HepG2 (cell line): ENCODE measurements at regions not wholly inside any gene's neighbourhood (a gene's known extent, or its start where the extent isn't known, plus 50 kb on each side); places are given as distances from the start of the nearest gene placed in this dataset.

ENCODE experiments used
- ATAC-seq: fragments of 200-7000 bp; cut with Tn5 transposase; 3 replicates; pipeline ENCODE4 v1.9.1; 2020; ENCODE audit warnings: mild to moderate bottlenecking, moderate library complexity
- BruUV-seq: library from RNA; stranded (reverse); fragments of 400-500 nt; replicated peaks from 2 replicates; lab custom pipeline; 2021; lab: Mats Ljungman, UMichigan
- CTCF ChIA-PET: fragments of 300-600 bp; formaldehyde crosslinking; extraction: SDS; loops from one replicate; lab custom pipeline; 2021; ENCODE audit warnings: low total read pairs, inconsistent platforms, low intra/inter-chr PET ratio; lab: Yijun Ruan, JAX
- POLR2A ChIA-PET: fragments of 350-600 bp; sonication (Branson Sonifier 250); formaldehyde crosslinking; loops from one replicate; lab custom pipeline; 2020; ENCODE audit warnings: antibody characterized with exemption, inconsistent platforms; lab: Yijun Ruan, JAX
- DNase-seq: peaks from one replicate; pipeline ENCODE4 v3.0.0-alpha.2; 2015; ENCODE audit warnings: low spot score
- FAIRE-seq: peaks from 3 replicates; lab custom pipeline; 2011; peaks lifted over from hg19 to GRCh38; lab: Jason Lieb, UNC
- H2AFZ ChIP-seq: one replicate; pipeline ENCODE4 v1.6.1; 2011; ENCODE audit warnings: low read length, inconsistent platforms
- H3K27ac ChIP-seq: fragments of 300-600 bp; 3 replicates; pipeline ENCODE4 v1.8.0; 2011; ENCODE audit warnings: mixed run types, mild to moderate bottlenecking, mixed read lengths, low read length, inconsistent platforms; ENCODE audit not compliant: insufficient read depth; ENCODE audit errors: extremely low read length
- H3K27me3 ChIP-seq, 2 experiments: fragments of 200-600 bp in 1 of 2; 2 replicates in 1 of 2; 3 replicates in 1 of 2; pipeline versions ENCODE4 v1.6.0 to v1.8.0; 2011; ENCODE audit warnings: low read length in 2 of 2, mild to moderate bottlenecking in 2 of 2, moderate library complexity in 2 of 2, inconsistent platforms in 1 of 2; ENCODE audit not compliant: insufficient read depth in 2 of 2, control insufficient read depth in 1 of 2
- H3K36me3 ChIP-seq, 2 experiments: fragments of 200-600 bp in 1 of 2; replicated peaks in 1 of 2; 2 replicates in 1 of 2; 3 replicates in 1 of 2; pipeline versions ENCODE4 v1.5.1 to v1.8.0; 2011; ENCODE audit warnings: low read length in 2 of 2, inconsistent platforms in 1 of 2; ENCODE audit not compliant: insufficient read depth in 2 of 2, control insufficient read depth in 1 of 2
- H3K4me1 ChIP-seq: 2 replicates; pipeline ENCODE4 v1.5.1; 2012; ENCODE audit warnings: low read length, inconsistent platforms; ENCODE audit not compliant: insufficient read depth
- H3K4me2 ChIP-seq: 2 replicates; pipeline ENCODE4 v1.6.0; 2011; ENCODE audit warnings: low read depth, low read length, inconsistent platforms
- H3K4me3 ChIP-seq, 3 experiments: fragments of 200-600 bp in 1 of 3; sonication (generic), shearing (Covaris generic) in 1 of 3; replicated peaks in 1 of 3; 2 replicates each; pipeline ENCODE4 v1.5.1; 2011 to 2016; ENCODE audit warnings: low read length in 3 of 3, inconsistent platforms in 2 of 3, low read depth in 2 of 3, mild to moderate bottlenecking in 2 of 3, control low read depth in 1 of 3, mixed read lengths in 1 of 3; ENCODE audit not compliant: insufficient read depth in 1 of 3
- H3K79me2 ChIP-seq: one replicate; pipeline ENCODE4 v1.6.1; 2011; ENCODE audit warnings: low read length, inconsistent platforms; ENCODE audit not compliant: insufficient read depth
- H3K9ac ChIP-seq: 2 replicates; pipeline ENCODE4 v1.6.0; 2011; ENCODE audit warnings: mild to moderate bottlenecking, low read depth, low read length, inconsistent platforms; ENCODE audit not compliant: insufficient read depth
- H3K9me3 ChIP-seq: 2 replicates; pipeline ENCODE4 v1.5.1; 2012; ENCODE audit warnings: mild to moderate bottlenecking, low read length
- H4K20me1 ChIP-seq: 2 replicates; pipeline ENCODE4 v1.6.0; 2011; ENCODE audit warnings: inconsistent platforms, mild to moderate bottlenecking, low read length, moderate library complexity; ENCODE audit not compliant: insufficient read depth
- AHR ChIP-seq: IDR thresholded peaks from 2 replicates; pipeline ENCODE4 v1.6.1; 2018; ENCODE audit warnings: missing genetic modification reagents, missing compliant biosample characterization
- BHLHE40 ChIP-seq: IDR thresholded peaks from 2 replicates; pipeline ENCODE4 v1.6.1; 2011; ENCODE audit warnings: low read length, improper control_type of control experiment
- DMAP1 ChIP-seq: IDR thresholded peaks from 2 replicates; pipeline ENCODE4 v1.6.1; 2016
- FLYWCH1 ChIP-seq: sonication (generic); formaldehyde crosslinking; IDR thresholded peaks from 2 replicates; pipeline ENCODE4 v1.8.1; 2023; ENCODE audit warnings: mild to moderate bottlenecking, missing genetic modification reagents
- GPN1 ChIP-seq: sonication (generic); formaldehyde crosslinking; IDR thresholded peaks from 2 replicates; pipeline ENCODE4 v1.5.1; 2020; ENCODE audit warnings: missing genetic modification reagents, borderline replicate concordance
- HNRNPL ChIP-seq: fragments of 200-400 bp; formaldehyde crosslinking; IDR thresholded peaks from 2 replicates; pipeline ENCODE4 v1.6.1; 2017; ENCODE audit warnings: mild to moderate bottlenecking, low read depth, low read length
- HOXA7 ChIP-seq: sonication (generic); formaldehyde crosslinking; IDR thresholded peaks from 2 replicates; pipeline ENCODE4 v1.8.1; 2022; ENCODE audit warnings: mild to moderate bottlenecking, missing genetic modification reagents, moderate library complexity
- KMT2A ChIP-seq: sonication (generic); formaldehyde crosslinking; IDR thresholded peaks from 2 replicates; pipeline ENCODE4 v1.4.0; 2020; ENCODE audit warnings: missing genetic modification reagents
- LBX2 ChIP-seq: sonication (generic); formaldehyde crosslinking; IDR thresholded peaks from 2 replicates; pipeline ENCODE4 v1.5.0; 2020; ENCODE audit warnings: missing genetic modification reagents, mild to moderate bottlenecking, borderline replicate concordance
- RBM22 ChIP-seq: fragments of 200-400 bp; formaldehyde crosslinking; optimal IDR thresholded peaks from 2 replicates; pipeline ENCODE3; 2017; ENCODE audit warnings: mild to moderate bottlenecking, low read length, moderate library complexity
- U2AF2 ChIP-seq: fragments of 200-400 bp; formaldehyde crosslinking; IDR thresholded peaks from 2 replicates; pipeline ENCODE4 v1.6.1; 2017; ENCODE audit warnings: low read depth, mild to moderate bottlenecking, low read length
- ZNF317 ChIP-seq: sonication (generic); formaldehyde crosslinking; IDR thresholded peaks from 2 replicates; pipeline ENCODE4 v1.5.0; 2020; ENCODE audit warnings: mild to moderate bottlenecking, missing genetic modification reagents
- ZNF501 ChIP-seq: sonication (generic); formaldehyde crosslinking; IDR thresholded peaks from 2 replicates; pipeline ENCODE4 v1.5.1; 2020; ENCODE audit warnings: mild to moderate bottlenecking, moderate library complexity, missing genetic modification reagents
- WGBS: methylation state at CpG from one replicate; pipeline ENCODE4 v1.1.6; 2017; ENCODE audit warnings: low lambda C conversion rate; 5-methylcytosine and 5-hydroxymethylcytosine counted together
- in situ Hi-C: cut with HindIII; loops from 2 replicates; pipeline ENCODE4 v1.10.0; 2017; ENCODE audit warnings: low pct_unique_long_range_greater_than_20kb; ENCODE audit not compliant: extremely low pct_ligation_motif_present
- intact Hi-C: fragments of 100-400 bp; cut with micrococcal nuclease; formaldehyde crosslinking; loops from one replicate; pipeline ENCODE4 v1.10.0; 2022; ENCODE audit not compliant: unreplicated experiment
- TF ChIP-seq, protein P1 (sequence below): sonication (generic); formaldehyde crosslinking; conservative IDR thresholded peaks from 2 replicates; pipeline ENCODE4 v1.8.0; 2022; ENCODE audit warnings: mild to moderate bottlenecking, moderate library complexity, missing genetic modification reagents
- TF ChIP-seq, protein P2 (sequence below): IDR thresholded peaks from 2 replicates; pipeline ENCODE4 v1.6.1; 2016; ENCODE audit warnings: missing compliant biosample characterization, missing genetic modification reagents, borderline replicate concordance
- TF ChIP-seq, protein P3 (sequence below): sonication (generic); formaldehyde crosslinking; IDR thresholded peaks from 2 replicates; pipeline ENCODE4 v1.4.0; 2020; ENCODE audit warnings: missing genetic modification reagents, borderline replicate concordance
- TF ChIP-seq, protein P4 (sequence below): IDR thresholded peaks from 2 replicates; pipeline ENCODE4 v1.6.1; 2018; ENCODE audit warnings: missing genetic modification reagents, mild to moderate bottlenecking, missing compliant biosample characterization

- in situ Hi-C loops = no loop called here
- TF ChIP-seq RBM22 (no peak), U2AF2 (no peak), ZNF501 (CRISPR knock-in tag) (no peak), AHR (CRISPR knock-in tag) (no peak), LBX2 (CRISPR knock-in tag) (no peak), DMAP1 (CRISPR knock-in tag) (no peak), ZNF317 (CRISPR knock-in tag) (no peak), GPN1 (no peak), HOXA7 (CRISPR knock-in tag) (no peak), KMT2A (CRISPR knock-in tag) (no peak), FLYWCH1 (CRISPR knock-in tag) (no peak), HNRNPL (no peak), BHLHE40 (no peak)
- TF ChIP-seq, protein P1, sequence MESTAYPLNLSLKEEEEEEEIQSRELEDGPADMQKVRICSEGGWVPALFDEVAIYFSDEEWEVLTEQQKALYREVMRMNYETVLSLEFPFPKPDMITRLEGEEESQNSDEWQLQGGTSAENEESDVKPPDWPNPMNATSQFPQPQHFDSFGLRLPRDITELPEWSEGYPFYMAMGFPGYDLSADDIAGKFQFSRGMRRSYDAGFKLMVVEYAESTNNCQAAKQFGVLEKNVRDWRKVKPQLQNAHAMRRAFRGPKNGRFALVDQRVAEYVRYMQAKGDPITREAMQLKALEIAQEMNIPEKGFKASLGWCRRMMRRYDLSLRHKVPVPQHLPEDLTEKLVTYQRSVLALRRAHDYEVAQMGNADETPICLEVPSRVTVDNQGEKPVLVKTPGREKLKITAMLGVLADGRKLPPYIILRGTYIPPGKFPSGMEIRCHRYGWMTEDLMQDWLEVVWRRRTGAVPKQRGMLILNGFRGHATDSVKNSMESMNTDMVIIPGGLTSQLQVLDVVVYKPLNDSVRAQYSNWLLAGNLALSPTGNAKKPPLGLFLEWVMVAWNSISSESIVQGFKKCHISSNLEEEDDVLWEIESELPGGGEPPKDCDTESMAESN = no peak
- TF ChIP-seq, protein P2, sequence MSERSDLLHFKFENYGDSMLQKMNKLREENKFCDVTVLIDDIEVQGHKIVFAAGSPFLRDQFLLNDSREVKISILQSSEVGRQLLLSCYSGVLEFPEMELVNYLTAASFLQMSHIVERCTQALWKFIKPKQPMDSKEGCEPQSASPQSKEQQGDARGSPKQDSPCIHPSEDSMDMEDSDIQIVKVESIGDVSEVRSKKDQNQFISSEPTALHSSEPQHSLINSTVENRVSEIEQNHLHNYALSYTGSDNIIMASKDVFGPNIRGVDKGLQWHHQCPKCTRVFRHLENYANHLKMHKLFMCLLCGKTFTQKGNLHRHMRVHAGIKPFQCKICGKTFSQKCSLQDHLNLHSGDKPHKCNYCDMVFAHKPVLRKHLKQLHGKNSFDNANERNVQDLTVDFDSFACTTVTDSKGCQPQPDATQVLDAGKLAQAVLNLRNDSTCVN (CRISPR knock-in tag) = no peak
- TF ChIP-seq, protein P3, sequence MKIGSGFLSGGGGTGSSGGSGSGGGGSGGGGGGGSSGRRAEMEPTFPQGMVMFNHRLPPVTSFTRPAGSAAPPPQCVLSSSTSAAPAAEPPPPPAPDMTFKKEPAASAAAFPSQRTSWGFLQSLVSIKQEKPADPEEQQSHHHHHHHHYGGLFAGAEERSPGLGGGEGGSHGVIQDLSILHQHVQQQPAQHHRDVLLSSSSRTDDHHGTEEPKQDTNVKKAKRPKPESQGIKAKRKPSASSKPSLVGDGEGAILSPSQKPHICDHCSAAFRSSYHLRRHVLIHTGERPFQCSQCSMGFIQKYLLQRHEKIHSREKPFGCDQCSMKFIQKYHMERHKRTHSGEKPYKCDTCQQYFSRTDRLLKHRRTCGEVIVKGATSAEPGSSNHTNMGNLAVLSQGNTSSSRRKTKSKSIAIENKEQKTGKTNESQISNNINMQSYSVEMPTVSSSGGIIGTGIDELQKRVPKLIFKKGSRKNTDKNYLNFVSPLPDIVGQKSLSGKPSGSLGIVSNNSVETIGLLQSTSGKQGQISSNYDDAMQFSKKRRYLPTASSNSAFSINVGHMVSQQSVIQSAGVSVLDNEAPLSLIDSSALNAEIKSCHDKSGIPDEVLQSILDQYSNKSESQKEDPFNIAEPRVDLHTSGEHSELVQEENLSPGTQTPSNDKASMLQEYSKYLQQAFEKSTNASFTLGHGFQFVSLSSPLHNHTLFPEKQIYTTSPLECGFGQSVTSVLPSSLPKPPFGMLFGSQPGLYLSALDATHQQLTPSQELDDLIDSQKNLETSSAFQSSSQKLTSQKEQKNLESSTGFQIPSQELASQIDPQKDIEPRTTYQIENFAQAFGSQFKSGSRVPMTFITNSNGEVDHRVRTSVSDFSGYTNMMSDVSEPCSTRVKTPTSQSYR (CRISPR knock-in tag) = no peak
- TF ChIP-seq, protein P4, sequence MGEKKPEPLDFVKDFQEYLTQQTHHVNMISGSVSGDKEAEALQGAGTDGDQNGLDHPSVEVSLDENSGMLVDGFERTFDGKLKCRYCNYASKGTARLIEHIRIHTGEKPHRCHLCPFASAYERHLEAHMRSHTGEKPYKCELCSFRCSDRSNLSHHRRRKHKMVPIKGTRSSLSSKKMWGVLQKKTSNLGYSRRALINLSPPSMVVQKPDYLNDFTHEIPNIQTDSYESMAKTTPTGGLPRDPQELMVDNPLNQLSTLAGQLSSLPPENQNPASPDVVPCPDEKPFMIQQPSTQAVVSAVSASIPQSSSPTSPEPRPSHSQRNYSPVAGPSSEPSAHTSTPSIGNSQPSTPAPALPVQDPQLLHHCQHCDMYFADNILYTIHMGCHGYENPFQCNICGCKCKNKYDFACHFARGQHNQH (CRISPR knock-in tag) = no peak
- no peak overlapping the region for H3K4me3 ChIP-seq
- no peak for FAIRE-seq
- POLR2A ChIA-PET = no interaction called here
- intact Hi-C loops = no loop called here
- no peaks in the 10 kb centered on the region for H3K79me2 ChIP-seq
- no peak overlapping the region for H3K9ac ChIP-seq
- no peak for ATAC-seq
- CTCF ChIA-PET = no interaction called here
- H4K20me1 ChIP-seq = no peaks in the 10 kb centered on the region
- DNase-seq = no peak
- no peaks in the 10 kb centered on the region for H3K4me1 ChIP-seq
- H3K27ac ChIP-seq = no peak overlapping the region
- H3K27me3 ChIP-seq = no peaks in the 10 kb centered on the region
- peaks cover 93% of the 10 kb centered on the region for H3K9me3 ChIP-seq
- H3K36me3 ChIP-seq = no peaks in the 10 kb centered on the region
- H2AFZ ChIP-seq = no peak overlapping the region
- no peak overlapping the region for H3K4me2 ChIP-seq
- no TSS peak for BruUV-seq
- 22% methylated on average over 13 of the region's 13 CpGs for WGBS
Measured at GRCh38 chr19:28425046-28425931, 787.7 kb downstream of the UQCRFS1 start.
